ENCODE measurements at regions not wholly inside any gene's neighbourhood (a gene's known extent, or its start where the extent isn't known, plus 50 kb on each side); places are given as distances from the start of the nearest gene placed in this dataset.

DNA sequence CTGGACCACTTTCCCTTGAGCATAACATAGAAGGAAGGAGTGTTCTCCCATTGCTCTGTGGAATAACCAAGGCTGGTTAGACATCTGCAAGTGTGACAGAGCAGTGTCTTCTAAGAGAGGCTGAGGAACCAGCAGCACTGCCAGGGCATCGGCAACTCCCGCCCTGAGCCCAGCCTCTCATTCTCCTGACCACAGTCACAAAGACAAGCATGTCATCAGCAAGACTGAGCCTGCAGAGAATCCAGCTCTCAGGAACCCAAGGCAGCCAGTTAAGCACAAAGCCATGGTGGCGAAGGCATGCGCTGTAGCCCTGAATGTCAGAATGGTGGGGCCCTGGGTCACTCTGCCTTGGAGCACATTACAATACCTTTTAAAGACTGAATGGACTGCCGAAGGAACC is 253.9 kb downstream of the AGTPBP1 start:
- no peak for TF ChIP-seq EZH2phosphoT487 (IDR thresholded peaks at IDR 0.05; ENCODE audit: borderline replicate concordance, low read depth, low read length)
- TF ChIP-seq, protein P1, sequence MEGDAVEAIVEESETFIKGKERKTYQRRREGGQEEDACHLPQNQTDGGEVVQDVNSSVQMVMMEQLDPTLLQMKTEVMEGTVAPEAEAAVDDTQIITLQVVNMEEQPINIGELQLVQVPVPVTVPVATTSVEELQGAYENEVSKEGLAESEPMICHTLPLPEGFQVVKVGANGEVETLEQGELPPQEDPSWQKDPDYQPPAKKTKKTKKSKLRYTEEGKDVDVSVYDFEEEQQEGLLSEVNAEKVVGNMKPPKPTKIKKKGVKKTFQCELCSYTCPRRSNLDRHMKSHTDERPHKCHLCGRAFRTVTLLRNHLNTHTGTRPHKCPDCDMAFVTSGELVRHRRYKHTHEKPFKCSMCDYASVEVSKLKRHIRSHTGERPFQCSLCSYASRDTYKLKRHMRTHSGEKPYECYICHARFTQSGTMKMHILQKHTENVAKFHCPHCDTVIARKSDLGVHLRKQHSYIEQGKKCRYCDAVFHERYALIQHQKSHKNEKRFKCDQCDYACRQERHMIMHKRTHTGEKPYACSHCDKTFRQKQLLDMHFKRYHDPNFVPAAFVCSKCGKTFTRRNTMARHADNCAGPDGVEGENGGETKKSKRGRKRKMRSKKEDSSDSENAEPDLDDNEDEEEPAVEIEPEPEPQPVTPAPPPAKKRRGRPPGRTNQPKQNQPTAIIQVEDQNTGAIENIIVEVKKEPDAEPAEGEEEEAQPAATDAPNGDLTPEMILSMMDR (conservative IDR thresholded peaks at IDR 0.05; ENCODE audit: low read length): no peak
